ENCODE measurements at regions not wholly inside any gene's neighbourhood (a gene's known extent, or its start where the extent isn't known, plus 50 kb on each side); places are given as distances from the start of the nearest gene placed in this dataset.
"Not testable (repeated sequence)": the region's sequence is repeated elsewhere in the genome, so short reads cannot be mapped to it uniquely, and the experiment has no call there.

GRCh38 chr2:242010252-242011166 lies 141.0 kb downstream of the RTP5 start:
- DNase-seq, result not testable (repeated sequence)

- DNase-seq, result no peak
These were observed 141.6 kb downstream of the RTP5 start for GRCh38 chr2:242011167-242011513.

- no peak for DNase-seq
These were observed 142.0 kb downstream of the RTP5 start for GRCh38 chr2:242011516-242011915.

- DNase-seq, result no peak
These were observed 142.6 kb downstream of the RTP5 start for GRCh38 chr2:242011991-242012764.

- no peak for DNase-seq
These were observed 143.6 kb downstream of the RTP5 start for GRCh38 chr2:242012956-242013764.

- no peak for DNase-seq
These were observed 144.2 kb downstream of the RTP5 start for GRCh38 chr2:242013771-242014170.

GRCh38 chr2:242015108-242016065 lies 145.9 kb downstream of the RTP5 start:
- no peak for DNase-seq

GRCh38 chr2:242017086-242017485 lies 147.6 kb downstream of the RTP5 start:
- DNase-seq, result no peak

GRCh38 chr2:242018416-242018815 lies 148.9 kb downstream of the RTP5 start:
- DNase-seq, result not testable (repeated sequence)

- DNase-seq, result no peak
These were observed 149.8 kb downstream of the RTP5 start for GRCh38 chr2:242019344-242019743.

- no peak for DNase-seq
These were observed 150.9 kb downstream of the RTP5 start for GRCh38 chr2:242020196-242021004.

GRCh38 chr2:242022550-242023290 lies 153.2 kb downstream of the RTP5 start:
- DNase-seq, result no peak

- DNase-seq, result no peak
These were observed 155.3 kb downstream of the RTP5 start for GRCh38 chr2:242024751-242025355.

GRCh38 chr2:242027676-242028450 lies 158.3 kb downstream of the RTP5 start:
- no peak for DNase-seq

- DNase-seq, result no peak
These were observed 160.1 kb downstream of the RTP5 start for GRCh38 chr2:242029422-242030225.

- DNase-seq, result no peak
These were observed 160.7 kb downstream of the RTP5 start for GRCh38 chr2:242030226-242030575.

GRCh38 chr2:242030858-242031257 lies 161.3 kb downstream of the RTP5 start:
- no peak for DNase-seq

GRCh38 chr2:242031481-242032019 lies 162.0 kb downstream of the RTP5 start:
- no peak for DNase-seq
